Activated T-helper 1 cell treated with anti-CD3 and anti-CD28 coated beads, Interleukin-2, amount 50 U/mL, for 16 hours (primary cell): ENCODE measurements at regions not wholly inside any gene's neighbourhood (a gene's known extent, or its start where the extent isn't known, plus 50 kb on each side); places are given as distances from the start of the nearest gene placed in this dataset.
A peak's percentile ranks its signal among the peaks of the same experiment; 100 is the strongest.

Experiments used
- DNase-seq, 2 donors: peaks; one replicate each; pipeline ENCODE4 v3.0.0-alpha.2; 2020; ENCODE audit warnings: low read depth in 1 of 2, low spot score in 1 of 2

DNA sequence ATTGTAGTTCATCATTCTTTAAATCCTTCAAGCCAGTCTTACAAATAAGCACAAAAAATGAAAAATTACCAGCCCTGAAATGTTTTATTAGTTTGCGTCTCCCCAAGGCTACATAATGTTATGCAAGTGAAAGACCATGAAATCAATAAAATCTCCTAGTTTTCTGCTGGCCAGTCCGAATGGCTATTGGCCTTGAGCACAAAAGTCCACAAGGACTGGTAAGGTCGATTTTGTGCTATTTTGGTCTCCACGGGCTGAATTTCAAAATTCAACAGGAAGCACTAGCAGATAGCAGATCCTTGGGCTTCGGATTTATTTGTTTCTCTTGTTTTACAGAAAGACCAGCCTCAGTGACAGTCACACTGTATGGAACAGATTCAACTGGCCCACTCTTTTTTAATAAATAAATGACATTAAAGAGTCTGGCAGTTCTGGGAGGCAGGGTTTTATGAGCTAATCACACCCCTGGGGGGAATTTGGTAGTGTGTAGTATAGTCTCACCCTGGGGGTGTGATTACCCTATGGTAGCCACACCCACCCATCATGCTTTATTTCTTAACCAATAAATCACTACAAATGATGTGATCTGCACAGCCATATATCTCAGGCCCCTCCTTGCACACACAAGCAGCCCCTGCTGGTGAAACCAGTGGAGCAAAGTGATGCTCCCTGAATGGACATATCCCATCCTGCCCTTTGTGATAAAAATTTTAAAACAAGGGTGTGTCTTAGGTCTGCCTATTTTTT, 51.1 kb upstream of the TMEM33 start:
- DNase-seq, result no peak

DNA sequence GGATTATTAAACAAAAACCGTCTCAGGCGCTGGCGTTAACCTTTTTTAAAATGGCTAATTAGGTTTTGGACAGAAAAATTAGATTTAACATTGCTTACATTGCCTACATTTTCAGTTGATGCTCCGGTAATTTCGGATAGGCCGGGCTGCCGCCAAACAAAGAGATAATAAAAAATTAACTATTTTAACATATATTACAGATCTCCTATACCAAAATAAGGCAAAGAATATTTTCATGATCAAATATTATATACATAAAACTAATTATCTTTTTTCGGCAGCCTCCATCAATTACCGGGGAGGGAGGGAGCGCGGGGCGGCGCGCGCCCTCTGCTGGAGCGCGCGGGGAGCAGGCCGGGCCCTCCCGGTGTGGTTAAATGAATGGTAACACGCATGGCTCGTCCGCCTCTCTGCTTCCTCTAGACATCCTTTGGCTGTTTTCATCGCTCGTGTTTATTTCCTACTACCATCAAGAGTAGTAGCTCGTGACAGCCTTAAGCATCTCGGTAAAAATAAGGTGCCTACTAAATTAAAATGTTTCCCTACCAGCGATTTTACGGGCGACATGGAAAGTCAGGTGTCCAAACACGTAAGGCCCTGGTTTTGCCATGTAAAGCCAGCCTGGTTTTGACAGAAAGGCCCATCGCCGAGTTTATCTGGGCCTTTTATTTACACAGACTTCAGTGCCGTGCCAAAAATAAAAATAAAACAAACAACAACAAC, 52.4 kb upstream of the TMEM33 start:
- peak in 1 of 2 donors; percentile 25 for DNase-seq

GRCh38 chr4:41881981-41882624, 53.1 kb upstream of the TMEM33 start:
- DNase-seq, result no peak

DNA sequence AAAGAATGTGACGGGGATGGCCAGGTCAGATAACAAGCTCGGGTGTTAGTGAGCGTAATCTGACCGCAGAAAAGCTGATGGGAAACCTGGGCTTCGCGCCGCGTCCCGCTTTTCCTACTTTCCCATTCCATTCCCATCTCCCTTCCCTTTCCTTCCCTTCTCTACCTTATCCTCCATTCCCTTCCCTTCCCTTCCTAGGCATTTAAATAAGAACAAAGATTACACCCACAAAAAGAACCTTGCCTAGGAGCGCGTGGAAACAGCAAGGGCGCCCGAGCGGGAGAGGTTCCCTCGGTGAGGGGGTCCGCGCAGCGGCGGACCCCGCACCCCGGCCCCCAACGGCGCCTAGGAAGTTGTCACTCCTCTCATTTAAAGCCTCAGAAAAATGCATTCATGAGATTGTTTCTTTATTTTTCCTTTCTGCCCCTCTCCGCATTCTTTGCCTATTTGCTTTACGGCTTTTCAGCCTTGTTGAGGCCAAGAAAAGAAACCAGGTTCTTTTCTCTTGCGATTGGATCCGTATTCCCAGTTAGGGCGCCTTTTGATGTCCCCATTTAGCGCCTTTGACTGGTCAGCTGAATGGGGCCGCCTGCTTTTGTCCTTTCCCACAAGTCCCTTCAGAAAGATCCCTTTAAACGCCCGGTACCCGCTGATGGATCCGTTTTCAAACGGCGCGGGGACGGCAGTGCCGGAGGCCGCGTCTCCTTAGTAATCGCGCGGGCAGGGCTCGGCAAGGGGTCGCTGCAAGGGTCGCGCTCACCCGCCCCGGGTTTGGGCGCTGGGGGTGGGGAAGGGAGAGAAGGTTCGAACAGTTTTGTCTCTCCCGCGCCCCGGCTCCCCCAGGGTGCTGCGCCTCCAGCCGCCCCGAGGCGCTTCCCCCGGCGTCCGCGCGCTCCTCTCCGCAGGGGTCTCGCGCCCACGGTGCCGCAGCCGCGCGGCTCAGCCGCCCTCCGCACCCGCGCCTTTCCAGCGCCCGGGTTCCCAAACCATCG, 54.1 kb upstream of the TMEM33 start:
- no peak for DNase-seq

DNA sequence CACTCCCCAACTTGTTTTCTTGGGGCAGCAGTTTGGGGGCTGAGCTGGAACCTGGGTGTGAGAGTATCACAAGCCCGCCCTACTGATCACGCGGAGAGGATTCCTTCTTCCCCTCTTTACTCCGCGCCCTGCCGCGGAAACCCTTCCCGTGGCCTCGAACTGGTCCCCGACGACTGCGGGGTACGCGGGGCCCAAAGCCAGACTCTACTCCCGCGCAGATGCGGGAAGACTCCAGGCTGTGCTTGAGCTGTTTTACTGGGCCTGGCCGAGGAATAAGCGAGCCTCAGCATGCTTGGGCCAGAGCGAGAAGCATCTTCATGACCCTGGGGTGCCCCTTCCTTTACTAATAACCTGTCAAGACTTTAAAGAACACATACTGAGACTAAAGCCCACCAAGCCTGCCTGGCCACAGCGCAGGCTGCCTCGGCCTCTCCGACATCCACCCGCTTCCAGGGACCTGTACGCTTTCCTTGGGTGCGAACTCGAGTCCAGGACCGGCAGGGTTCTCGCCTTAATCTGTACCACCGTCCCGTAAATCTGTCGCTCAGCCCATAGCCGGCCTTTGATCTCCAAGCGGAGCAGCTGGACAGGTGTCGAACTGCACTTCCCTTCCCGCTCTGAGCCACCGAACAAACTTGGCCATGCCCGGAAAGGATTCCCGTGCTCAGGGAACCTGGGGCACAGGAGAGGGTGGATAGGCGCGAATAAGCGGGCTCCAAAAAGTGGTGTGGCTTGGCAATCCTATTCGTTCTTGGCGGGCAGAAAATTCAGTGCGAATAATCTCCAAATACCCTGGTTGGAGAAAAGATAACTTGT, 55.0 kb upstream of the TMEM33 start:
- DNase-seq, result no peak

- no peak for DNase-seq
These were observed 55.7 kb upstream of the TMEM33 start for GRCh38 chr4:41879552-41879951.

GRCh38 chr4:41878991-41879491, 56.2 kb upstream of the TMEM33 start:
- DNase-seq, result no peak

GRCh38 chr4:41878170-41878969, 56.9 kb upstream of the TMEM33 start:
- no peak for DNase-seq

GRCh38 chr4:41877020-41877796, 58.0 kb upstream of the TMEM33 start:
- DNase-seq, result no peak

DNA sequence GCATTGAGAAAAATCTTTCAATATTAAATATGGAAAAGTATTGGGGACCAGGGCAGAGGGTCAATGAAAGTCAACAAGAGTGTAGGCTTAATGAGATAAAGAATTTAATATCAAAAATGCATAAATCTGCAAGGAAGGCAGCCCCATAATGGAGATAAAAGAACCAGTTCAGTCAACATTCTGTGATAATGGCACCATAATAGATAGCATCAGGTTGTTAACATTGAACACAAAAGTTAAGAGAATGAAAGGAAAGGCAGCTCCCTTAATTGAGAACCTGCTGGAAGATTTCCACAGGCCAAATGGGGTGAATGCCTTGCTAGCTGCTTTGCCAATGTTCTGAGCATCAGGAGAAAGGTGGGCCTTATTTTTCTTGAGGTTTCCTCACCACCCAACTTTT, 60.4 kb upstream of the TMEM33 start:
- no peak for DNase-seq

GRCh38 chr4:41874398-41874797, 60.8 kb upstream of the TMEM33 start:
- DNase-seq, result no peak

DNA sequence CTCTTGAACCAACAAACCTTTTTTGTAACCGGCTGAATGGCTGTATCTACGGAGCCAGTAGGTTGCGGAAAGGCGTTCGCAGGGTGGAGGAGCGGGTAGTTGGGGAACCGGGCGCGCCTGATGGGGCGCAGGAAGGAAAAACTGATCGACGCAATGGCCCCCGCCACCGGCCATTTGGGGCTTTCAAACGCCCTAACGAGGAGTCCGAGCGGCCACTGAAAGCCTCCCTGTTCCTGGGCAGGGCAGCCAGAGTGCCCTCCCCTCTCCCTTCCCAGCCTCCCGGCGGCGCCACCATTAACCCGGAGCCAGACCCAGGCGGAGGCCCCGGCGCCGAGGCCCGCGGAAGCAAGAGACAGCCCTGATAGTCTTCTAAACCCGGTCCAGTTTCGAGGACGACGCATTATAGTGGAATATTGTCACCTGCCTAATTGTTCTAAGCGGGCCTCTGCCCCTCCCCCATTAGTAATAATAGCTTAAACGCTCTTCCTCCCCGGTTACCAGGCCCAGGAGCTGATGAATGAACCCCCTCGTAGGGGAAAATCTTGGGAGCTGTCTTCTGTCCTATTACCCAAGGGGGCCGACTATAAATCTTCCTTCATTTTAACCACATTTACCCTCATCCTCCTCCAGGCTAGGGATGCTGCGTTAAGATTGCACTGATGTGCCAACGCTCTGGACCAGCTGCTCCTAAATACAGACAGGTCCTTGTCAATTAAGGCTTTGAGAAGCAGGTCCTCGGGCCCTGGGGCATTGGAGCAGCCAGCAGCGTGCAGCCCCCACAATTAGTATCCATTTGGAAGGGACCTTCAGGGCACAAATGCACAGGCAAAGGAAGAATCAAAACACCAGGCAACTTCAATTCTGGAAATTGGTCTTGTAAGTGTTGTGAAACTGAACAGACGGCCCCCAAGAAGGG, 61.6 kb upstream of the TMEM33 start:
- DNase-seq, result no peak

DNA sequence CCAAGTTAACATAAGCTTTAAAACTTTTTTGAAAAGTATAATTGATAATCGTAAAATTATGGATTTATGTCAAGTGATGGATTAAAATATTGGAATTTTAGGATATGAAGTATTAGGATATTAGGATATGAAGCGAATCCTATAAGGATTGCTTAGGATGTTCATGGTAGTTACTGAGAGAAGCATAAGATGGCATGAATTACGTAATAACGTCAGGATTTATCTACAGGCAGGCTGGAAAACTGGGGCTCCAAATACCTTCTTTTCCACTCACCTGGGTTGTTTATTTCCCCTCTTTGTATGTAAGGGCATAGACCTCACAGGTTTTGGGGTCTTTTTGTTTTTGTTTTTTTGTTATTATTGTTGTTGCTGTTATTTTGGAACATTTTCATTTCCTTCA, 65.2 kb upstream of the TMEM33 start:
- no peak for DNase-seq

- DNase-seq, result no peak
These were observed 68.2 kb upstream of the TMEM33 start for GRCh38 chr4:41866799-41867677.

DNA sequence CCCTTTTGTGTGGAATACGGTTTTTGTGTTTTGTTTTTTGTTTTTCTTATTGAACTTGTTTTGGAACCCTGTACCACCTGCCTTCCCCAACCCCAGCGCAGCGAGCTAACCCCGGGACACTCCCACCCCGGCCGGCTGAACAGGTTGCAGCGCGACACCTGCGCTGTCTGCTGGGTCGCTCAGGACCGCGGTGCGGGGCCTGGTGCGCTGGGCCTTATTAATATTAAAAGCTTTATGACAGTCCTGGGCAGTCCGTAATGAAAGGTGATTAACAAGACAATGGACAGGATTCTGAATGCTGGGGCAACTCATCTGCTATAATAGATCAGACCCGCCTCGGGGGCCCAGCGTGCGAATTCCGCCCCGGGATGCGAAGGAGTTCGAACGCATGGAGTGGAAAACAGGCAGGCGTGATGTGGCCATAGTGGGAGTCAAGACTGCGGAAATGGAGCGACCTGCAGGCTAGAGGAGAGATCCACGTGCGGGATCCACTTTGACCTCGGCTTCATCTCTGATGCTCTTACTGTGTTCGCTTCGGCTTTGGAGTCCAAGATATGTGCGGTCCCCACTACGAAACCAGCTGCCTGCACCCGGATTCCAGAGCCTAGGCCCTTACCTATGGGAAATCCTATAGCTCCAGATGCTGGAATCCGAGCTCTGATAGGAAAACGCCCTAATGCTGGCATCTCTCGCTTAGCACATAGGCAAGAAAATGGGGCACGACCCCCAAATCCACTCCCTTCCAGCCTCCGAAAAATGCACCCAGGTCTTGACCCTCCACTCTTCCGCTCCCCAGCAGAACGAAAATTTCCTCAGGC, 69.0 kb upstream of the TMEM33 start:
- no peak for DNase-seq
